Calu3 (cell line): ENCODE measurements at regions not wholly inside any gene's neighbourhood (a gene's known extent, or its start where the extent isn't known, plus 50 kb on each side); places are given as distances from the start of the nearest gene placed in this dataset.

ENCODE experiments used
- BruUV-seq: library from RNA; stranded (reverse); fragments of 400-500 nt; replicated peaks from 2 replicates; lab custom pipeline; 2021; lab: Mats Ljungman, UMichigan
- CTCF ChIA-PET: fragments of 300-600 bp; sonication (Branson Sonifier 250); formaldehyde crosslinking; loops from one replicate; lab custom pipeline; 2022; ENCODE audit warnings: antibody characterized with exemption; lab: Charles Lee
- DNase-seq: peaks from one replicate; pipeline ENCODE4 v3.0.0; 2022
- H3K27ac Mint-ChIP-seq: one replicate; pipeline ENCODE4 v1.8.0; 2022; ENCODE audit warnings: mixed read lengths; ENCODE audit not compliant: unreplicated experiment
- H3K27me3 Mint-ChIP-seq: one replicate; pipeline ENCODE4 v1.8.0; 2022; ENCODE audit warnings: mixed read lengths; ENCODE audit not compliant: unreplicated experiment
- H3K36me3 Mint-ChIP-seq: one replicate; pipeline ENCODE4 v1.8.0; 2022; ENCODE audit warnings: mild to moderate bottlenecking, moderate library complexity, mixed read lengths; ENCODE audit not compliant: insufficient read depth, unreplicated experiment
- H3K4me1 Mint-ChIP-seq: one replicate; pipeline ENCODE4 v1.8.0; 2022; ENCODE audit warnings: mild to moderate bottlenecking, low read depth, mixed read lengths; ENCODE audit not compliant: unreplicated experiment
- H3K4me3 Mint-ChIP-seq: one replicate; pipeline ENCODE4 v1.8.0; 2022; ENCODE audit warnings: mild to moderate bottlenecking, low read depth, moderate library complexity, mixed read lengths; ENCODE audit not compliant: unreplicated experiment
- H3K9me3 Mint-ChIP-seq: one replicate; pipeline ENCODE4 v1.8.0; 2022; ENCODE audit warnings: low read depth, mixed read lengths; ENCODE audit not compliant: unreplicated experiment
- CTCF ChIP-seq: fragments of 200-600 bp; IDR thresholded peaks from one replicate; pipeline ENCODE4 v1.8.0; 2022; ENCODE audit warnings: antibody characterized with exemption; ENCODE audit not compliant: unreplicated experiment
- intact Hi-C: fragments of 100-400 bp; cut with micrococcal nuclease; formaldehyde crosslinking; loops from one replicate; pipeline ENCODE4 v1.10.0; 2022; ENCODE audit not compliant: unreplicated experiment

GRCh38 chr14:50011242-50011641, 105.1 kb downstream of the VCPKMT start:
- no peaks in the 10 kb centered on the region for H3K9me3 Mint-ChIP-seq
- intact Hi-C loops: loop anchor here (5.0 to 10.0 kb wide), 3 partner anchors 36 to 94 kb away; no protein-coding TSS in a partner anchor
- peaks cover 12% of the 10 kb centered on the region for H3K36me3 Mint-ChIP-seq
- BruUV-seq: no TSS peak
- no peak for TF ChIP-seq CTCF
- no peak overlapping the region for H3K4me3 Mint-ChIP-seq
- H3K27ac Mint-ChIP-seq: no peak overlapping the region
- DNase-seq: no peak
- H3K27me3 Mint-ChIP-seq: no peaks in the 10 kb centered on the region
- H3K4me1 Mint-ChIP-seq: peaks cover 63% of the 10 kb centered on the region
- CTCF ChIA-PET: interaction anchor here (1.0 to 1.5 kb wide), 2 partner anchors 10 to 12 kb away, joined by 3 read pairs; no protein-coding TSS in a partner anchor

GRCh38 chr14:50012644-50013043, 103.7 kb downstream of the VCPKMT start:
- Mint-ChIP-seq H3K9me3 (no peaks in the 10 kb centered on the region), H3K27me3 (no peaks in the 10 kb centered on the region), H3K4me1 (peaks cover 60% of the 10 kb centered on the region), H3K36me3 (peaks cover 16% of the 10 kb centered on the region), H3K27ac (peak overlapping the region; percentile 97), H3K4me3 (no peak overlapping the region)
- DNase-seq: no peak
- intact Hi-C loops: loop anchor here (5.0 to 10.0 kb wide), 3 partner anchors 35 to 92 kb away; no protein-coding TSS in a partner anchor
- CTCF ChIA-PET: interaction anchor here (1.5 kb wide), 1 partner anchor 13 kb away, joined by 3 read pairs; no protein-coding TSS in a partner anchor
- no peak for TF ChIP-seq CTCF
- BruUV-seq: no TSS peak

- intact Hi-C loops: loop anchor here (5.0 to 10.0 kb wide), 3 partner anchors 34 to 91 kb away; no protein-coding TSS in a partner anchor
- H3K4me3 Mint-ChIP-seq: no peak overlapping the region
These were observed 103.0 kb downstream of the VCPKMT start for GRCh38 chr14:50013198-50013918.

GRCh38 chr14:50013934-50014333, 102.4 kb downstream of the VCPKMT start:
- H3K4me3 Mint-ChIP-seq: no peak overlapping the region

More at GRCh38 chr14:50013198-50013918, 103.0 kb downstream of the VCPKMT start:
- peak overlapping the region; percentile 97 for H3K27ac Mint-ChIP-seq
- H3K4me1 Mint-ChIP-seq: peaks cover 62% of the 10 kb centered on the region
- BruUV-seq: no TSS peak
- DNase-seq: peak; percentile 72
- no peak for TF ChIP-seq CTCF
- H3K9me3 Mint-ChIP-seq: no peaks in the 10 kb centered on the region
- H3K27me3 Mint-ChIP-seq: no peaks in the 10 kb centered on the region
- CTCF ChIA-PET: no interaction called here
- peaks cover 16% of the 10 kb centered on the region for H3K36me3 Mint-ChIP-seq

More at GRCh38 chr14:50013934-50014333, 102.4 kb downstream of the VCPKMT start:
- H3K9me3 Mint-ChIP-seq: no peaks in the 10 kb centered on the region
- H3K4me1 Mint-ChIP-seq: peaks cover 62% of the 10 kb centered on the region
- no TSS peak for BruUV-seq
- DNase-seq: no peak
- CTCF ChIA-PET: no interaction called here
- intact Hi-C loops: loop anchor here (5.0 to 10.0 kb wide), 3 partner anchors 33 to 91 kb away; no protein-coding TSS in a partner anchor
- H3K36me3 Mint-ChIP-seq: peaks cover 20% of the 10 kb centered on the region
- H3K27me3 Mint-ChIP-seq: no peaks in the 10 kb centered on the region
- H3K27ac Mint-ChIP-seq: peak overlapping the region; percentile 97
- TF ChIP-seq CTCF: no peak
